Effector CD4-positive, alpha-beta T cell (primary cell): ENCODE measurements at regions not wholly inside any gene's neighbourhood (a gene's known extent, or its start where the extent isn't known, plus 50 kb on each side); places are given as distances from the start of the nearest gene placed in this dataset.
"Not testable (repeated sequence)": the region's sequence is repeated elsewhere in the genome, so short reads cannot be mapped to it uniquely, and the experiment has no call there.

ENCODE experiments used
- DNase-seq: peaks from one replicate; pipeline ENCODE4 v3.0.0-alpha.2; 2020

GRCh38 chr2:12484536-12485115, 232.1 kb upstream of the TRIB2 start:
- DNase-seq = no peak

DNA sequence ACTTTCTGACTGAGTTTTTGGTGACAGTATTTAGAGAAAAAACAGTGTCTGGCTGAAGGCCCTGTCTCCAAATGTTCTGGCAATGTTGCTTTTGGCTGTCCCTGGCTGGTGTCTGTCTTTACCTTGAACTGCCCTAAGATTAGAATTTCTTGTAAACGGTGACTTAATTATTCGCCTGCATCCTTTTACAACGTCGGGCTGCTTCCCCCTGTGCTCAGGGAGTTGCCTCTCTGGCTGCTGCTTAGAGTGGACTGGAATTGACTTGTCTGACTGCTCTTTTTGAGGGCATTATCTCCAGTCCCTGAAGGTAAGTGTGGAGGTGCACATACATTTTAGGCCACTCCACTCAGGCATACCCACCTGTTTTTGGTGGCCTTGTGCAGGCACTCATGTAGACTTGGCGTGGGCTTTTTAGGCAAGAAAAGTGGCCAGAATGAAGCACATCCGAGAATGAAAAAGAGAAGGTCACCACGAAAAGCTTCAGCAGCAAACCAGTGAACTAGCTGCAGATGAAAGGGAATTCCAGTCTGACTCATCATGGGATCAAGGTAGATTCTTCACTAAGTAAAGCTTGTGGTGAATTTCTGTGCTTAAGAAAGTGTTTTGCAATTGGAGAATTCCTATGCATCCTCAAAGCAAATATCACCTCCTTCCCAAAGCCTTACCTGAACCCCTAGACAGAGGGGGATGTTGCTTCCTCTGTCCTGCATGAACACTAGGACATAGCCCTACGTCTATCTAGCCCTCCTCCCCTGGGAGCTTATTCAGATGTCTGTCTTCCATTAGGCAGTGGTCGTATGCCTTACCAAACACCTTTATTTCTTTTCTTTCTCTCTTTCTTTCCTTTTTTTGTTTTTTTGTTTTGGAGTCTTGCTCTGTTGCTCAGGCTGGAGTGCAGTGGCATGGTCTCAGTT, 230.3 kb upstream of the TRIB2 start:
- DNase-seq = no peak

DNA sequence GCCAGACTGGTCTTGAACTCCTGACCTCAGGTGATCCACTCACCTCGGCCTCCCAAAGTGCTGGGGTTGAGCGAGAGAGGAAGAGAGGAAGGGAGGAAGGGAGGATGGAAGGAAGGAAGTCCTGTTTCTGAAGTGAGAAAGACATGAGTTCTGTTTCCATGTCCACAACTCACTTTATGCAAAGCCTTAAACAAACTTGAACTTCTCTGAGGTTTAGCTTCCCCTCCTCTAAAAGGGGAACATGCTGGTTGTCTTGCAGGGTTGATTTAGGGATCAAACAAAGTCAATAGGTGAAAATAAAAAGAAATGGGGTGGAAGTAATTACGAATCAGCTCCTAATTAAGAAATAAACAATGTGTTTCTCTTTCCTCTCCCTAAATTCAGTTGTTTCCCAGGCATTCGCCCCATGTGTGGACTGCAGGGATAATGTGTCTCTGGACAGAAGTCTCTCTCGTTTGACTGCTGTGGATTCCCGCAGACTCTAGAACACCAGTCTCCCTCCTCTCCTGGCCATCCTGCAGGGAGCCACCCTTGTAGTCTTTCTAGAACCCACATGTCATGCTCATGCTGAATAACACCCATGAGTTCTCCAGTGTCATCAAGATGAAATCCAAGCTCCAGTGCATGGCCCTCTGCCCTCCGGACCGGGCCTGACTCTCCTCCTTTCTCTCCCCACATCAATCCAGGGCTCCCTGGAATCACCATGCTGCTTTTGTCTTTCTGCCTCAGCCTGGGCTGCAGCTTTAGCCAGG, 229.3 kb upstream of the TRIB2 start:
- no peak for DNase-seq

DNA sequence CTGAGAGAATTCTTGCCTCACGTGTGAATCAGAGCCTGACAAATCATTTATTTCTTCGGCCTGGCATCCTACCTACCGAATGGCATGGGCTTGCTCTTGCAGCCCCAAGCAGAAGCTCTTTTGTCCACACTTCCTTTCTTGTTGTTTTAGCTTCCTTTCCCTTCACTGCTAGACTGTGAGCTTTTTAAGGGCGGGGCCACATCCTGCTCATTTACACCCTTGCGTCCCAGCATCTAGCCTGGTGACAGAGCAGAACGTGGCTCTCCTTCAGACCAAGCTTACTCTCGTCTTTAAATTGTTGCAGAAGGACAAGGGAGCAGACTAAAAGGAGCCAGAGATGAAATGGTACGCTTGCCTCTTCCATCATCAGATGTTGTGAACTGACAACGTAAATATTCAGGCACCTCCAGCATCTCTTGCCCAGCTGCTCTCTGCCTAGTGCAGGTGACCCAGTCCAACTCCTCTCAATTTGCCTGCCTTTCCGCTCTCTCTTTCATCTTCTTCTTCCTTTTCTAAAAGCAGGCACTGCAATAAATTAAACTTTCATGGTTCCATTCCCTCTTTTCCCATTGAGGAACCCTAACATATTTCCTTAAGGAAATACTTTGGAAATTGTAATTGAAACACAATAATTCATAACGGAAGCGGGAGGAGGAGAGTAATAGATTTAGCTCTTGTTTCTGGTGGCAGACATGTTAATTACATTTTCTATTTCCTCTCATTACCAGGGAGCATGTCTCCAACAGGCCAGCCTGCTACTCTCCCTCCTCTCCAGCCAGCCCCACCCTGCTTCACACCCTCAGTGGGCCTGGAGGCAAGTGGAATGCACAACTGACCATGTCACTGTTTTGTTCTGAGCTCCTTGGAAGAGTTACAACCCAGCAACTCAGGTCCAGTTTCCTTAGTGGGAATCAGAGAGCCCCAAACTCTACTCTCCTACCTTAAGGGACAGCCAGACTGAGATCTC, 228.1 kb upstream of the TRIB2 start:
- peak; percentile 26 for DNase-seq

DNA sequence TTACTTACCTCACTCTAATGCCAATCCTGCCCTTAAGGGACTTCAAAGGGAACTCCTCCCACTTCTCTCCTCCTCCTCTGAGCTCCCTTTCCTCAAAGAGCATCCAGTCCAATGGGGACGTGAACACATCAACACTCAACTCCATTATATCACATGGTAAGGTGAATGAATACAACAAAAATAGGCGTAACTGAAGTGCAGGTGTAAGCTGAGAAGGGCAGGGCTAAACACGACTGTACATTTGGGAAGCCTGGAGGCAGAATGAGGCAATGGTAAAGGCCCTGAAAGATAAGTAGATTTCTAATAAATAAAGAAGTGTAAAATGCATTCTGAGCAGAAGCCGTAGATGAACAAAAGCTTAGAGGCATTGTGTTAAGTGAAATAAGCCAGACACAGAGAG, 226.1 kb upstream of the TRIB2 start:
- no peak for DNase-seq

GRCh38 chr2:12492360-12492759, 224.4 kb upstream of the TRIB2 start:
- not testable (repeated sequence) for DNase-seq

DNA sequence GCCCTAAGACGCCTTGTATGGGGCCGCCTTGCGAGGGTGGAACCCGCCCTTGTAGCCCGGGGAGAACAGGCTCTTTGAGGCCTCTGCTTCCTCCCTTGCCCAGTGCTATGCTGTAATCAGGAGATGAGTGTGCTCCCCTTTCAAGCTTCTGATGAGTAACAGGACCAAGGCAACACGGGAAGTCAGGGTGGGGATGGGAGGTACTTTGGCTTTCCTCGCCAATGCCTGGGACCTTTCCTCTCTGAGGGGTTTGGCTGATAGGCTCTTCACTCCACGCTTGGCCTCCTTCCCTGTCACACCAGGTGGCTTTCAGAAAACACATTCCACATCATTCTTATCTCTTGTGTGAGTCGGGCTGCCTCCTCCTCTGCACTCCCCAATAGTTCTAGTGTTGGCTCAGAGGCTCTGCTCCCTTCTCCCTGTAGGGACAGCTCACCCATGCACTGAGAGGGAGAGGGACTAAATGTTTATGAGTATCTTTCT, 223.7 kb upstream of the TRIB2 start:
- no peak for DNase-seq

- no peak for DNase-seq
These were observed 221.4 kb upstream of the TRIB2 start for GRCh38 chr2:12495247-12495868.

- no peak for DNase-seq
These were observed 218.4 kb upstream of the TRIB2 start for GRCh38 chr2:12498286-12498685.

GRCh38 chr2:12498704-12499103, 218.0 kb upstream of the TRIB2 start:
- DNase-seq = no peak

- DNase-seq = no peak
These were observed 215.8 kb upstream of the TRIB2 start for GRCh38 chr2:12500899-12501298.

DNA sequence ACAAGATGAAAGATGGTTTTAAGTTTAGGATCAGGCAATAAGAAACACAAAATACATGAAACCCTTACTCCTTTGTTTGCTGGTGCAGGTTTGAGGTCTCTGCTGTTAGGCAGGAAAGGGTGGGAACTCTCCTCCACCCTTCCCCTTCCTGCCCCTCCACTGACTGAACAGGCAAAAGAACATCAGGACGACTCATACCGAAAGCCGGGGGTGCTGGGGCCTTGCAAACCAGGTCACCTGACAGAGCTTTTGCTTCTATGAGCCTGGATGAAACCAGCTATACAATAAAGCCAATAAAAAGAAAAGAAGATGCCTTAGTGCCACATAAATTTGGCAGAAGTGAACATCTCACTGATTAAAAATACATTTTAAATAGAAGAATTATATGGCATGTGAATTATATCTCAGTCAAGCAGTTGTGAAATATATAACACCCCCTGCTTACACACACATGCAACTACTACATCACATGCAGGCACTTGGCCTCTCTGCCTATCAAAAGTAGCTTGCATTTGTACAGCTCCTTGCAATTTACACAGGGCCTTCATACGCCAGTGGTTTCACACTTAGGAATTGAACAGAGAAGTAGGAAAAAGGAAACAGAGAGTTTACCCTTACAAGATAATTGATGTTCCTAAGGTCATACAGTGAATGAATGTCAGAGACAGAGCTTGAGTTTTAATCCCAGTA, 215.1 kb upstream of the TRIB2 start:
- DNase-seq = peak; percentile 36

DNA sequence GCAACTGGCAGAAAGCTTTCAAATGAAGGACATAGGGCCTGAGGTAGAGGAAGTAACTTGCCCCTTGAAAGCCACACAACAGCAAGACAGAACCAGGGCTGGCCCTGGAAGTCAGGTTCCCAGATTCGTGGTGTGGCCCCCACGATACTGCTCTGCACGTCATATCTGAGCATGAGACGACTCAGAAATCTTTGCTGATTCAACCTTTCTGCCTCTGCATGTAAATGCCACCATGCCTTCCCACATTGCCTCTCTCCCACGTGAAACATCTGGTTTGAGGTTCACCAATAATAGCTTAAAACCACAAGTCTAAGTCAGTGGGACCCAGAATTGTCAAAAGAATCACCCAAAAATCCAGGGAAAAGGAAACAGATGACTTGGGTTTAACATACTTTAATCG, 214.0 kb upstream of the TRIB2 start:
- no peak for DNase-seq

GRCh38 chr2:12504443-12504842, 212.3 kb upstream of the TRIB2 start:
- no peak for DNase-seq

DNA sequence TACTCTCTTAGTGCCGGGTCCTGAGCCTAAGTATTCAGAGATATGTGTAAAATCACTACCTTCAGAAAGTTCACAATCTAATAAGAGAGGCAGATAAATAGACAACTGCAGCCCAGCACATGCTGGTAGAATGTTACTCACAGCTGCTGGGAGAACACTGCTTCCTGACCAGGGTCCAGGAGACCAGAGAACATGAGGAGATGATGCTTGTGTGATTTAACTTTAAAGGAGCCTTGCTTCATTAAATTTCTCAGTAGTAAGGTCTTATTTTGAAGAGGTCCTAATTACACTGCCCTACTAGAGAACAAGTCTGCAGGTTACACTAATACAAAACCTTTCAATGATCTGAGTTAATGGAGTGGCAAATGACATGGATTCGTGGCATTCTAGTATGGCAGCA, 209.9 kb upstream of the TRIB2 start:
- no peak for DNase-seq

- peak; percentile 23 for DNase-seq
These were observed 209.4 kb upstream of the TRIB2 start for GRCh38 chr2:12507295-12507694.

DNA sequence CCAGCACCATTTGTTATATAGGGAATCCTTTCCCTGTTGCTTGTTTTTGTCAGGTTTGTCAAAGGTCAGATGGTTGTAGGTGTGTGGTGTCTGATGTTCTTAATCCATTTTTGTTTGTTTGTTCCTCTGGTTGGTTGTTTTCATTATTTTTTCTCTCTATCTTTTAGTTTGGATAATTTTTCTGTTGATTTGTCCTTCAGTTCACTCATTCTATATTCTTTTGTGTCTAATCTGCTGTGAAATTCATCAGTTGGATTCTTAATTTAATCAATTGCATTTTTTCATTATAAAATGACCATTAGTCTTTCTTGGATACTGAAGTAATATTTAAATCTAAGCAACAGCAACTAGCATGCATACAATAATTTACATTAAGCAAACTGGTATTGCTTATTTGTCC, 206.7 kb upstream of the TRIB2 start:
- DNase-seq = no peak

- no peak for DNase-seq
These were observed 203.4 kb upstream of the TRIB2 start for GRCh38 chr2:12513339-12513738.

DNA sequence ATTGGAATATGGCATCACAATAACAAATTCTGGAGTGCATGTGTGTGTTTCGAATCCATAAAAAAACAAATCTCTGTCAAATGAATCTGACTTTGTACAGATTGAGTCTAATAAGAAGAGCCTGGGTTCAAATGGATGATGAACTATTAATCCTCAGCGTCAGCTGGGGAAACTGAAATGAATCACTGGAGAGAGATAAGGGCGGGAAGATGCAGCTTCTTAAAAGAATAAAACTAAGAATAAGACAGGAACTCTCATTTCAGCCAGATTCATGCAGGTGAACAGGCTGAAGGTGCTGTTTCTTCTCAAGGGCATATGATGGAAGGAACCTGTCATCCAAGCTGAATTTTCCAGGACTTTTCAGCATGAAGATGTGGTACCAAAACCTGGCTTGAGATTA, 202.6 kb upstream of the TRIB2 start:
- no peak for DNase-seq

- DNase-seq = no peak
These were observed 201.9 kb upstream of the TRIB2 start for GRCh38 chr2:12514631-12515437.
